ENCODE measurements at regions not wholly inside any gene's neighbourhood (a gene's known extent, or its start where the extent isn't known, plus 50 kb on each side); places are given as distances from the start of the nearest gene placed in this dataset.

- TF ChIP-seq CTCF (IDR thresholded peaks at IDR 0.05; ENCODE audit: low read depth, low read length, poor library complexity, severe bottlenecking) (no peak), EZH2phosphoT487 (IDR thresholded peaks at IDR 0.05; ENCODE audit: borderline replicate concordance, low read length) (no peak)
Observed at GRCh38 chr2:51717312-51717711, 685.4 kb upstream of the NRXN1 start.

Data from DOHH2 (cell line).